Left renal pelvis (tissue), 4 donors: ENCODE measurements at regions not wholly inside any gene's neighbourhood (a gene's known extent, or its start where the extent isn't known, plus 50 kb on each side); places are given as distances from the start of the nearest gene placed in this dataset.

Source experiments
- DNase-seq, 4 donors: peaks; one replicate each; pipeline ENCODE4 v3.0.0-alpha.2; 2013; ENCODE audit warnings: low read depth in 4 of 4, low spot score in 3 of 4

GRCh38 chr1:234870020-234870981, 258.3 kb downstream of the TOMM20 start:
- no peak for DNase-seq

GRCh38 chr1:234869182-234870019, 259.2 kb downstream of the TOMM20 start:
- DNase-seq: no peak

GRCh38 chr1:234868296-234869147, 258.5 kb upstream of the IRF2BP2 start:
- DNase-seq: no peak

- no peak for DNase-seq
Observed at GRCh38 chr1:234866007-234866866, 256.3 kb upstream of the IRF2BP2 start.

GRCh38 chr1:234865171-234866006, 255.4 kb upstream of the IRF2BP2 start:
- DNase-seq: no peak

- no peak for DNase-seq
Observed at GRCh38 chr1:234864116-234864515, 254.1 kb upstream of the IRF2BP2 start.

- no peak for DNase-seq
Observed at GRCh38 chr1:234863551-234863971, 253.6 kb upstream of the IRF2BP2 start.

GRCh38 chr1:234862944-234863515, 253.1 kb upstream of the IRF2BP2 start:
- peak; percentile 70 to 82 (median 71) for DNase-seq

GRCh38 chr1:234862360-234862943, 252.5 kb upstream of the IRF2BP2 start:
- no peak for DNase-seq

GRCh38 chr1:234861761-234862160, 251.8 kb upstream of the IRF2BP2 start:
- DNase-seq: no peak

- DNase-seq: no peak
Observed at GRCh38 chr1:234861024-234861620, 251.1 kb upstream of the IRF2BP2 start.

GRCh38 chr1:234858722-234859121, 248.7 kb upstream of the IRF2BP2 start:
- DNase-seq: no peak

- no peak for DNase-seq
Observed at GRCh38 chr1:234856845-234857245, 246.9 kb upstream of the IRF2BP2 start.

- DNase-seq: no peak
Observed at GRCh38 chr1:234855851-234856250, 245.9 kb upstream of the IRF2BP2 start.

GRCh38 chr1:234854645-234855039, 244.7 kb upstream of the IRF2BP2 start:
- DNase-seq: no peak

GRCh38 chr1:234853906-234854644, 244.1 kb upstream of the IRF2BP2 start:
- no peak for DNase-seq

- no peak for DNase-seq
Observed at GRCh38 chr1:234852659-234853058, 242.7 kb upstream of the IRF2BP2 start.
